ENCODE measurements at regions not wholly inside any gene's neighbourhood (a gene's known extent, or its start where the extent isn't known, plus 50 kb on each side); places are given as distances from the start of the nearest gene placed in this dataset.

- Histone ChIP-seq H3K79me2 (ENCODE audit: control insufficient read depth, insufficient read depth, low read length) (no peaks in the 10 kb centered on the region), H2BK5ac (ENCODE audit: low read length) (no peak overlapping the region), H3K4me3 (ENCODE audit: low read length) (no peak overlapping the region), H3K4ac (ENCODE audit: low read depth, low read length) (no peak overlapping the region), H4K5ac (ENCODE audit: low read length) (no peak overlapping the region), H3K4me1 (ENCODE audit: control insufficient read depth, low read depth, low read length) (no peaks in the 10 kb centered on the region), H4K8ac (ENCODE audit: low read depth, low read length) (no peak overlapping the region), H3K79me1 (ENCODE audit: low read length) (no peaks in the 10 kb centered on the region), H3K23ac (ENCODE audit: low read length) (no peak overlapping the region), H2BK120ac (ENCODE audit: low read depth, low read length) (no peak overlapping the region), H3K27ac (ENCODE audit: low read depth, low read length) (no peak overlapping the region), H2AK5ac (ENCODE audit: low read length) (no peak overlapping the region), H3K4me2 (ENCODE audit: low read length) (no peak overlapping the region), H3K27me3 (ENCODE audit: insufficient read depth, low read length, poor library complexity) (no peaks in the 10 kb centered on the region), H3K18ac (ENCODE audit: low read length) (no peak overlapping the region), H3K36me3 (ENCODE audit: control insufficient read depth, insufficient read depth, low read length) (no peaks in the 10 kb centered on the region), H2BK15ac (replicated peaks; ENCODE audit: low read depth) (no peak overlapping the region), H3K9ac (ENCODE audit: low read length) (no peak overlapping the region), H3K56ac (ENCODE audit: low read length) (no peak overlapping the region)
- no peak for DNase-seq
- no CpG with 5 or more reads among the region's 2 CpGs for WGBS (ENCODE audit: extremely low coverage, insufficient coverage, low lambda C conversion rate)
These were observed 323.4 kb upstream of the SUCLG2 start for GRCh38 chr3:67977762-67978161.

GRCh38 chr3:67976663-67977062, 322.3 kb upstream of the SUCLG2 start:
- H3K18ac ChIP-seq (ENCODE audit: low read length): no peak overlapping the region
- H3K36me3 ChIP-seq (ENCODE audit: control insufficient read depth, insufficient read depth, low read length): no peaks in the 10 kb centered on the region
- H2BK120ac ChIP-seq (ENCODE audit: low read depth, low read length): no peak overlapping the region
- H2AK5ac ChIP-seq (ENCODE audit: low read length): no peak overlapping the region
- no peak overlapping the region for H3K4ac ChIP-seq (ENCODE audit: low read depth, low read length)
- no peak overlapping the region for H4K5ac ChIP-seq (ENCODE audit: low read length)
- DNase-seq: no peak
- no peak overlapping the region for H2BK15ac ChIP-seq (replicated peaks; ENCODE audit: low read depth)
- H2BK5ac ChIP-seq (ENCODE audit: low read length): no peak overlapping the region
- H3K79me2 ChIP-seq (ENCODE audit: control insufficient read depth, insufficient read depth, low read length): no peaks in the 10 kb centered on the region
- H3K23ac ChIP-seq (ENCODE audit: low read length): no peak overlapping the region
- no peaks in the 10 kb centered on the region for H3K79me1 ChIP-seq (ENCODE audit: low read length)
- no peaks in the 10 kb centered on the region for H3K27me3 ChIP-seq (ENCODE audit: insufficient read depth, low read length, poor library complexity)
- H4K8ac ChIP-seq (ENCODE audit: low read depth, low read length): no peak overlapping the region
- H3K4me1 ChIP-seq (ENCODE audit: control insufficient read depth, low read depth, low read length): no peaks in the 10 kb centered on the region
- H3K4me2 ChIP-seq (ENCODE audit: low read length): no peak overlapping the region
- H3K56ac ChIP-seq (ENCODE audit: low read length): no peak overlapping the region
- no CpG with 5 or more reads among the region's 2 CpGs for WGBS (ENCODE audit: extremely low coverage, insufficient coverage, low lambda C conversion rate)
- H3K9ac ChIP-seq (ENCODE audit: low read length): no peak overlapping the region
- H3K4me3 ChIP-seq (ENCODE audit: low read length): no peak overlapping the region
- no peak overlapping the region for H3K27ac ChIP-seq (ENCODE audit: low read depth, low read length)

DNA sequence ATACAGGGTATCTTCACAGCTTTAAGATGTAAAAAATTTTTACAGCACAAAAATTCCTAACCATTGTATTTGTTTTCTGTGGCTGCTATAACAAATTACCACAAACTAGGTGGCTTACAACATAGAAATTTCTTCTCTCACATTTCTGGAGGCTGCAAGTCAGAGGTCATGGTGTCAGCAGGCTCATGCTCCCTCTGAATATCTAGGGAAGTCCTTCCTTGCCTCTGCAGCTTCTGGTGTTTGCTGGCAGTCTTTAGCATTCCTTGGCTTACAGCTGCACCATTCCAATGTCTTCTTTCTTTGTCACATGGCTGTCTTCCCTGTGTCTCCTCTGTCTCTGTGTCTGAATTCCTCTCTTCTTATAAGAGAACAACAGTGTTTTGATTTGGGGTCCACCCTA, 310.2 kb upstream of the SUCLG2 start:
- no peaks in the 10 kb centered on the region for H3K79me2 ChIP-seq (ENCODE audit: control insufficient read depth, insufficient read depth, low read length)
- no peak overlapping the region for H2BK15ac ChIP-seq (replicated peaks; ENCODE audit: low read depth)
- no peak overlapping the region for H3K4ac ChIP-seq (ENCODE audit: low read depth, low read length)
- no peaks in the 10 kb centered on the region for H3K4me1 ChIP-seq (ENCODE audit: control insufficient read depth, low read depth, low read length)
- H4K5ac ChIP-seq (ENCODE audit: low read length): no peak overlapping the region
- H2BK5ac ChIP-seq (ENCODE audit: low read length): no peak overlapping the region
- H3K4me3 ChIP-seq (ENCODE audit: low read length): no peak overlapping the region
- no peak overlapping the region for H3K23ac ChIP-seq (ENCODE audit: low read length)
- H3K56ac ChIP-seq (ENCODE audit: low read length): no peak overlapping the region
- H3K27ac ChIP-seq (ENCODE audit: low read depth, low read length): no peak overlapping the region
- H3K79me1 ChIP-seq (ENCODE audit: low read length): no peaks in the 10 kb centered on the region
- H3K4me2 ChIP-seq (ENCODE audit: low read length): no peak overlapping the region
- H3K36me3 ChIP-seq (ENCODE audit: control insufficient read depth, insufficient read depth, low read length): no peaks in the 10 kb centered on the region
- H4K8ac ChIP-seq (ENCODE audit: low read depth, low read length): no peak overlapping the region
- H3K18ac ChIP-seq (ENCODE audit: low read length): no peak overlapping the region
- H3K27me3 ChIP-seq (ENCODE audit: insufficient read depth, low read length, poor library complexity): no peaks in the 10 kb centered on the region
- no peak overlapping the region for H3K9ac ChIP-seq (ENCODE audit: low read length)
- no peak for DNase-seq
- no peak overlapping the region for H2AK5ac ChIP-seq (ENCODE audit: low read length)
- no peak overlapping the region for H2BK120ac ChIP-seq (ENCODE audit: low read depth, low read length)

- Histone ChIP-seq H3K23ac (ENCODE audit: low read length) (no peak overlapping the region), H3K18ac (ENCODE audit: low read length) (no peak overlapping the region), H2BK15ac (replicated peaks; ENCODE audit: low read depth) (no peak overlapping the region), H4K8ac (ENCODE audit: low read depth, low read length) (no peak overlapping the region), H3K56ac (ENCODE audit: low read length) (no peak overlapping the region), H3K4ac (ENCODE audit: low read depth, low read length) (no peak overlapping the region), H3K79me2 (ENCODE audit: control insufficient read depth, insufficient read depth, low read length) (no peaks in the 10 kb centered on the region), H3K4me1 (ENCODE audit: control insufficient read depth, low read depth, low read length) (no peaks in the 10 kb centered on the region), H3K36me3 (ENCODE audit: control insufficient read depth, insufficient read depth, low read length) (no peaks in the 10 kb centered on the region), H3K4me2 (ENCODE audit: low read length) (no peak overlapping the region), H2BK120ac (ENCODE audit: low read depth, low read length) (no peak overlapping the region), H3K79me1 (ENCODE audit: low read length) (no peaks in the 10 kb centered on the region), H2BK5ac (ENCODE audit: low read length) (no peak overlapping the region), H2AK5ac (ENCODE audit: low read length) (no peak overlapping the region), H4K5ac (ENCODE audit: low read length) (no peak overlapping the region), H3K27ac (ENCODE audit: low read depth, low read length) (no peak overlapping the region), H3K4me3 (ENCODE audit: low read length) (no peak overlapping the region), H3K27me3 (ENCODE audit: insufficient read depth, low read length, poor library complexity) (no peaks in the 10 kb centered on the region), H3K9ac (ENCODE audit: low read length) (no peak overlapping the region)
- no CpG with 5 or more reads among the region's 2 CpGs for WGBS (ENCODE audit: extremely low coverage, insufficient coverage, low lambda C conversion rate)
- no peak for DNase-seq
These were observed 302.9 kb upstream of the SUCLG2 start for GRCh38 chr3:67957268-67957667.

- Histone ChIP-seq H3K23ac (ENCODE audit: low read length) (no peak overlapping the region), H3K4me2 (ENCODE audit: low read length) (no peak overlapping the region), H3K4ac (ENCODE audit: low read depth, low read length) (no peak overlapping the region), H3K79me2 (ENCODE audit: control insufficient read depth, insufficient read depth, low read length) (no peaks in the 10 kb centered on the region), H3K27me3 (ENCODE audit: insufficient read depth, low read length, poor library complexity) (no peaks in the 10 kb centered on the region), H4K8ac (ENCODE audit: low read depth, low read length) (no peak overlapping the region), H3K27ac (ENCODE audit: low read depth, low read length) (peak overlapping the region; percentile 30), H3K18ac (ENCODE audit: low read length) (no peak overlapping the region), H3K79me1 (ENCODE audit: low read length) (no peaks in the 10 kb centered on the region), H4K5ac (ENCODE audit: low read length) (no peak overlapping the region), H2BK15ac (replicated peaks; ENCODE audit: low read depth) (no peak overlapping the region), H2AK5ac (ENCODE audit: low read length) (no peak overlapping the region), H3K36me3 (ENCODE audit: control insufficient read depth, insufficient read depth, low read length) (no peaks in the 10 kb centered on the region), H3K56ac (ENCODE audit: low read length) (peak overlapping the region; percentile 42), H2BK120ac (ENCODE audit: low read depth, low read length) (no peak overlapping the region), H3K4me1 (ENCODE audit: control insufficient read depth, low read depth, low read length) (no peaks in the 10 kb centered on the region), H3K4me3 (ENCODE audit: low read length) (no peak overlapping the region), H2BK5ac (ENCODE audit: low read length) (no peak overlapping the region), H3K9ac (ENCODE audit: low read length) (no peak overlapping the region)
- WGBS (ENCODE audit: extremely low coverage, insufficient coverage, low lambda C conversion rate): no CpG with 5 or more reads among the region's 13 CpGs
- DNase-seq: peak; percentile 89
These were observed 293.5 kb upstream of the SUCLG2 start for GRCh38 chr3:67947808-67948508.

GRCh38 chr3:67946436-67946835, 292.0 kb upstream of the SUCLG2 start:
- H3K9ac ChIP-seq (ENCODE audit: low read length): no peak overlapping the region
- H2BK120ac ChIP-seq (ENCODE audit: low read depth, low read length): no peak overlapping the region
- H3K79me2 ChIP-seq (ENCODE audit: control insufficient read depth, insufficient read depth, low read length): no peaks in the 10 kb centered on the region
- no peak overlapping the region for H4K8ac ChIP-seq (ENCODE audit: low read depth, low read length)
- H3K27me3 ChIP-seq (ENCODE audit: insufficient read depth, low read length, poor library complexity): no peaks in the 10 kb centered on the region
- no peaks in the 10 kb centered on the region for H3K79me1 ChIP-seq (ENCODE audit: low read length)
- H3K4me1 ChIP-seq (ENCODE audit: control insufficient read depth, low read depth, low read length): no peaks in the 10 kb centered on the region
- H4K5ac ChIP-seq (ENCODE audit: low read length): no peak overlapping the region
- H3K36me3 ChIP-seq (ENCODE audit: control insufficient read depth, insufficient read depth, low read length): no peaks in the 10 kb centered on the region
- no peak overlapping the region for H3K4ac ChIP-seq (ENCODE audit: low read depth, low read length)
- no peak overlapping the region for H3K27ac ChIP-seq (ENCODE audit: low read depth, low read length)
- no peak overlapping the region for H3K4me3 ChIP-seq (ENCODE audit: low read length)
- no peak overlapping the region for H2BK5ac ChIP-seq (ENCODE audit: low read length)
- H3K23ac ChIP-seq (ENCODE audit: low read length): no peak overlapping the region
- no peak overlapping the region for H3K56ac ChIP-seq (ENCODE audit: low read length)
- no peak for DNase-seq
- no peak overlapping the region for H3K18ac ChIP-seq (ENCODE audit: low read length)
- H3K4me2 ChIP-seq (ENCODE audit: low read length): no peak overlapping the region
- no peak overlapping the region for H2BK15ac ChIP-seq (replicated peaks; ENCODE audit: low read depth)
- no peak overlapping the region for H2AK5ac ChIP-seq (ENCODE audit: low read length)
